CD4-positive, alpha-beta T cell treated with Interleukin-21 for 1 hour (primary cell): ENCODE measurements at regions not wholly inside any gene's neighbourhood (a gene's known extent, or its start where the extent isn't known, plus 50 kb on each side); places are given as distances from the start of the nearest gene placed in this dataset.
"Not testable (repeated sequence)": the region's sequence is repeated elsewhere in the genome, so short reads cannot be mapped to it uniquely, and the experiment has no call there.

Experiments
- DNase-seq: peaks from one replicate; pipeline ENCODE4 v3.0.0-alpha.2; 2020

GRCh38 chr5:28329176-28329575, 1290.8 kb upstream of the CDH9 start:
- DNase-seq = no peak

- no peak for DNase-seq
Observed at GRCh38 chr5:28328681-28329080, 1290.3 kb upstream of the CDH9 start.

GRCh38 chr5:28324174-28324573, 1285.8 kb upstream of the CDH9 start:
- no peak for DNase-seq

GRCh38 chr5:28313953-28314352, 1275.6 kb upstream of the CDH9 start:
- no peak for DNase-seq

GRCh38 chr5:28313321-28313951, 1275.0 kb upstream of the CDH9 start:
- no peak for DNase-seq

- no peak for DNase-seq
Observed at GRCh38 chr5:28310696-28311095, 1272.3 kb upstream of the CDH9 start.

- no peak for DNase-seq
Observed at GRCh38 chr5:28305891-28306290, 1267.5 kb upstream of the CDH9 start.

GRCh38 chr5:28301712-28302111, 1263.3 kb upstream of the CDH9 start:
- DNase-seq = no peak

- no peak for DNase-seq
Observed at GRCh38 chr5:28296254-28297013, 1258.0 kb upstream of the CDH9 start.

- not testable (repeated sequence) for DNase-seq
Observed at GRCh38 chr5:28287021-28287420, 1248.6 kb upstream of the CDH9 start.

GRCh38 chr5:28286566-28286965, 1248.2 kb upstream of the CDH9 start:
- no peak for DNase-seq

GRCh38 chr5:28284788-28285187, 1246.4 kb upstream of the CDH9 start:
- DNase-seq = no peak

GRCh38 chr5:28281351-28281750, 1243.0 kb upstream of the CDH9 start:
- DNase-seq = no peak

GRCh38 chr5:28275931-28276330, 1237.5 kb upstream of the CDH9 start:
- no peak for DNase-seq

GRCh38 chr5:28269978-28270377, 1231.6 kb upstream of the CDH9 start:
- DNase-seq = no peak

GRCh38 chr5:28265877-28266276, 1227.5 kb upstream of the CDH9 start:
- no peak for DNase-seq

- no peak for DNase-seq
Observed at GRCh38 chr5:28254846-28255245, 1216.5 kb upstream of the CDH9 start.

GRCh38 chr5:28253431-28253830, 1215.0 kb upstream of the CDH9 start:
- no peak for DNase-seq

- DNase-seq = no peak
Observed at GRCh38 chr5:28249771-28250415, 1211.5 kb upstream of the CDH9 start.

- DNase-seq = no peak
Observed at GRCh38 chr5:28234356-28234968, 1196.1 kb upstream of the CDH9 start.

GRCh38 chr5:28226407-28226806, 1188.0 kb upstream of the CDH9 start:
- DNase-seq = no peak

GRCh38 chr5:28219539-28219938, 1181.2 kb upstream of the CDH9 start:
- no peak for DNase-seq

GRCh38 chr5:28217695-28218094, 1179.3 kb upstream of the CDH9 start:
- DNase-seq = no peak

GRCh38 chr5:28216939-28217360, 1178.6 kb upstream of the CDH9 start:
- DNase-seq = peak; percentile 11
